GM23338 (cell line): ENCODE measurements at regions not wholly inside any gene's neighbourhood (a gene's known extent, or its start where the extent isn't known, plus 50 kb on each side); places are given as distances from the start of the nearest gene placed in this dataset.
A peak's percentile ranks its signal among the peaks of the same experiment; 100 is the strongest.

Experiments used
- ATAC-seq: fragments of 200-7000 bp; cut with Tn5 transposase; 3 replicates; pipeline ENCODE4 v1.9.1; 2020
- DNase-seq: peaks from one replicate; pipeline ENCODE4 v3.0.0-alpha.2; 2015; ENCODE audit warnings: low spot score
- H2AFZ ChIP-seq: fragments of 200-600 bp; sonication (generic); 2 replicates; pipeline ENCODE4 v1.8.0; 2016; ENCODE audit warnings: antibody characterized with exemption, mild to moderate bottlenecking, moderate library complexity
- H3F3A ChIP-seq: fragments of 200-600 bp; sonication (generic); replicated peaks from 2 replicates; pipeline ENCODE4 v1.8.0; 2017; ENCODE audit warnings: antibody characterized with exemption, mixed run types, low read depth
- H3K27ac ChIP-seq: fragments of 200-600 bp; sonication (generic); 2 replicates; pipeline ENCODE4 v1.6.1; 2016; ENCODE audit warnings: low read depth
- H3K27me3 ChIP-seq: fragments of 200-600 bp; sonication (generic); 2 replicates; pipeline ENCODE4 v1.8.0; 2016; ENCODE audit warnings: mild to moderate bottlenecking, mixed run types, moderate library complexity; ENCODE audit not compliant: insufficient read depth
- H3K36me3 ChIP-seq: fragments of 200-600 bp; sonication (generic); 2 replicates; pipeline ENCODE4 v1.8.0; 2016; ENCODE audit warnings: mild to moderate bottlenecking; ENCODE audit not compliant: insufficient read depth
- H3K4me1 ChIP-seq: fragments of 200-600 bp; sonication (generic); 2 replicates; pipeline ENCODE4 v1.8.0; 2016; ENCODE audit warnings: mild to moderate bottlenecking, moderate library complexity; ENCODE audit not compliant: insufficient read depth
- H3K4me2 ChIP-seq: fragments of 200-600 bp; sonication (generic); 2 replicates; pipeline ENCODE4 v1.7.1; 2017; ENCODE audit warnings: mixed run types
- H3K4me3 ChIP-seq: fragments of 200-600 bp; sonication (generic); 2 replicates; pipeline ENCODE4 v1.6.1; 2016; ENCODE audit warnings: mixed run types
- H3K79me2 ChIP-seq: fragments of 200-600 bp; sonication (generic); replicated peaks from 2 replicates; pipeline ENCODE4 v1.8.0; 2017; ENCODE audit warnings: mild to moderate bottlenecking; ENCODE audit not compliant: insufficient read depth
- H3K9me2 ChIP-seq: fragments of 200-600 bp; sonication (generic); 2 replicates; pipeline ENCODE4 v1.8.0; 2017; ENCODE audit not compliant: insufficient read depth
- H4K20me1 ChIP-seq: fragments of 200-600 bp; sonication (generic); replicated peaks from 2 replicates; pipeline ENCODE4 v1.8.0; 2017; ENCODE audit warnings: mild to moderate bottlenecking; ENCODE audit not compliant: insufficient read depth
- H3K27ac Mint-ChIP-seq: 2 replicates; pipeline ENCODE4 v1.8.0; 2020; ENCODE audit warnings: inconsistent platforms, mild to moderate bottlenecking, moderate library complexity, mixed read lengths
- H3K27me3 Mint-ChIP-seq: 3 replicates; pipeline ENCODE4 v1.8.0; 2022; ENCODE audit warnings: low read depth, mild to moderate bottlenecking, moderate library complexity, mixed read lengths, inconsistent platforms; ENCODE audit not compliant: insufficient read depth, poor library complexity
- H3K36me3 Mint-ChIP-seq: 3 replicates; pipeline ENCODE4 v1.8.0; 2021; ENCODE audit warnings: low read depth, mild to moderate bottlenecking, inconsistent platforms, moderate library complexity, mixed read lengths
- H3K4me1 Mint-ChIP-seq: 3 replicates; pipeline ENCODE4 v1.8.0; 2020; ENCODE audit warnings: mild to moderate bottlenecking, inconsistent platforms, mixed read lengths
- H3K4me3 Mint-ChIP-seq: 3 replicates; pipeline ENCODE4 v1.8.0; 2021; ENCODE audit warnings: moderate library complexity, mild to moderate bottlenecking, inconsistent platforms, mixed read lengths
- H3K9me3 Mint-ChIP-seq: 3 replicates; pipeline ENCODE4 v1.8.0; 2020; ENCODE audit warnings: moderate library complexity, mild to moderate bottlenecking, inconsistent platforms, mixed read lengths
- CREB1 ChIP-seq: fragments of 250-450 bp; sonication (Bioruptor Pico); IDR thresholded peaks from 2 replicates; pipeline ENCODE4 v1.5.0; 2020; ENCODE audit warnings: low read depth, mild to moderate bottlenecking, moderate library complexity
- CTCF ChIP-seq, 2 experiments: fragments of 200-600 bp in 1 of 2; sonication (generic) in 1 of 2; conservative IDR thresholded peaks; 2 replicates each; pipeline versions ENCODE4 v1.5.1 to v1.6.1; 2016 to 2017; ENCODE audit warnings: antibody characterized with exemption in 2 of 2, low read depth in 2 of 2, mild to moderate bottlenecking in 2 of 2, moderate library complexity in 1 of 2
- ETS1 ChIP-seq: IDR thresholded peaks from 2 replicates; pipeline ENCODE4 v1.6.1; 2016; ENCODE audit warnings: antibody characterized with exemption
- EZH2 ChIP-seq: fragments of 200-600 bp; sonication (generic); IDR thresholded peaks from one replicate; pipeline ENCODE4 v1.8.0; 2017; ENCODE audit warnings: antibody characterized with exemption, mild to moderate bottlenecking, low read depth; ENCODE audit not compliant: unreplicated experiment
- EZH2phosphoT487 ChIP-seq: fragments of 200-600 bp; sonication (generic); IDR thresholded peaks from one replicate; pipeline ENCODE4 v1.8.1; 2018; ENCODE audit warnings: antibody characterized with exemption; ENCODE audit not compliant: unreplicated experiment
- JUNB ChIP-seq: IDR thresholded peaks from one replicate; pipeline ENCODE4 v1.6.1; 2016; ENCODE audit warnings: antibody characterized with exemption; ENCODE audit not compliant: unreplicated experiment
- NANOG ChIP-seq: IDR thresholded peaks from 2 replicates; pipeline ENCODE4 v1.6.1; 2016; ENCODE audit warnings: antibody characterized with exemption, borderline replicate concordance
- POLR2AphosphoS5 ChIP-seq: IDR thresholded peaks from 2 replicates; pipeline ENCODE4 v1.6.1; 2016; ENCODE audit warnings: antibody characterized with exemption, low read depth
- REST ChIP-seq: IDR thresholded peaks from one replicate; pipeline ENCODE4 v1.6.1; 2018; ENCODE audit warnings: antibody characterized with exemption; ENCODE audit not compliant: unreplicated experiment
- STAT1 ChIP-seq: IDR thresholded peaks from one replicate; pipeline ENCODE4 v1.6.1; 2016; ENCODE audit warnings: antibody characterized with exemption; ENCODE audit not compliant: unreplicated experiment
- ZNF114 ChIP-seq: fragments of 250-450 bp; sonication (Bioruptor Pico); IDR thresholded peaks from 2 replicates; pipeline ENCODE4 v1.5.0; 2020; ENCODE audit warnings: mild to moderate bottlenecking, moderate library complexity
- ZNF331 ChIP-seq: fragments of 250-450 bp; sonication (Bioruptor Pico); IDR thresholded peaks from 2 replicates; pipeline ENCODE4 v1.5.0; 2020; ENCODE audit warnings: low read depth, mild to moderate bottlenecking, moderate library complexity
- ZNF462 ChIP-seq: fragments of 250-450 bp; sonication (Bioruptor Pico); IDR thresholded peaks from 2 replicates; pipeline ENCODE4 v1.5.0; 2020; ENCODE audit warnings: mild to moderate bottlenecking, moderate library complexity

GRCh38 chr7:54111814-54112511 is 430.2 kb upstream of the VSTM2A start:
- H3K4me2 ChIP-seq: no peak overlapping the region
- peak overlapping the region; percentile 59; the same call in 1 of the 2 replicates for H2AFZ ChIP-seq
- no peaks in the 10 kb centered on the region for H3K27me3 ChIP-seq
- TF ChIP-seq POLR2AphosphoS5 (no peak), STAT1 (no peak), ZNF462 (CRISPR knock-in tag) (no peak), EZH2phosphoT487 (no peak), EZH2 (no peak), CREB1 (CRISPR knock-in tag) (no peak), ZNF331 (CRISPR knock-in tag) (no peak), REST (no peak), JUNB (no peak), CTCF (conservative IDR thresholded peaks at IDR 0.05; ENCODE audit: low read depth in 2 of 2) (no peak), ZNF114 (no peak), NANOG (no peak), ETS1 (no peak)
- H3K79me2 ChIP-seq: no peaks in the 10 kb centered on the region
- Mint-ChIP-seq H3K4me3 (no peak overlapping the region), H3K27ac (no peak overlapping the region), H3K36me3 (no peaks in the 10 kb centered on the region), H3K27me3 (no peaks in the 10 kb centered on the region), H3K9me3 (no peaks in the 10 kb centered on the region), H3K4me1 (peaks cover 13% of the 10 kb centered on the region)
- H3F3A ChIP-seq: no peaks in the 10 kb centered on the region
- no peak overlapping the region for H3K4me3 ChIP-seq
- DNase-seq: no peak
- H3K36me3 ChIP-seq: no peaks in the 10 kb centered on the region
- ATAC-seq: no peak
- H4K20me1 ChIP-seq: no peaks in the 10 kb centered on the region
- peaks cover 6% of the 10 kb centered on the region; the same call in 1 of the 2 replicates for H3K4me1 ChIP-seq
- H3K9me2 ChIP-seq: 0 out of 2 replicates have a peak, but pooled peaks cover 4% of the 10 kb centered on the region
- H3K27ac ChIP-seq: no peak overlapping the region
